GM12878 (cell line): ENCODE measurements at regions not wholly inside any gene's neighbourhood (a gene's known extent, or its start where the extent isn't known, plus 50 kb on each side); places are given as distances from the start of the nearest gene placed in this dataset.

Source experiments
- ATAC-seq: fragments of 200-7000 bp; cut with Tn5 transposase; 3 replicates; pipeline ENCODE4 v1.9.1; 2020; ENCODE audit warnings: mild to moderate bottlenecking, moderate library complexity
- BruUV-seq: library from RNA; stranded (reverse); fragments of 400-500 nt; replicated peaks from 2 replicates; lab custom pipeline; 2021; lab: Mats Ljungman, UMichigan
- CTCF ChIA-PET: fragments of 300-600 bp; sonication (Branson Sonifier 250); formaldehyde crosslinking; extraction: SDS; loops from one replicate; lab custom pipeline; 2021; ENCODE audit warnings: inconsistent platforms; lab: Yijun Ruan, JAX
- POLR2A ChIA-PET: fragments of 350-600 bp; formaldehyde crosslinking; extraction: SDS; loops from one replicate; lab custom pipeline; 2021; ENCODE audit warnings: inconsistent platforms; lab: Charles Lee
- RAD21 ChIA-PET: fragments of 300-600 bp; sonication (Branson Sonifier 250); formaldehyde crosslinking; loops from one replicate; lab custom pipeline; 2023; ENCODE audit warnings: antibody characterized with exemption; ENCODE audit not compliant: unreplicated experiment; lab: Charles Lee
- SMC1A ChIA-PET: fragments of 300-600 bp; sonication (Branson Sonifier 250); formaldehyde crosslinking; loops from one replicate; lab custom pipeline; 2023; ENCODE audit not compliant: unreplicated experiment, uncharacterized antibody; lab: Charles Lee
- DNase-seq: peaks from one replicate; pipeline ENCODE4 v3.0.0-alpha.2; 2011; ENCODE audit warnings: low read depth, low spot score
- FAIRE-seq: peaks from 3 replicates; lab custom pipeline; 2011; peaks lifted over from hg19 to GRCh38; lab: Jason Lieb, UNC
- H2AFZ ChIP-seq: 2 replicates; pipeline ENCODE4 v1.6.0; 2011; ENCODE audit warnings: low read depth, low read length, control low read depth; ENCODE audit not compliant: control insufficient read depth
- H3K27ac ChIP-seq: 2 replicates; pipeline ENCODE4 v1.5.1; 2011; ENCODE audit warnings: control low read depth; ENCODE audit not compliant: control insufficient read depth, insufficient read depth
- H3K27me3 ChIP-seq, 2 experiments: replicated peaks in 1 of 2; 2 replicates each; pipeline versions ENCODE4 v1.6.0 to v1.6.1; 2011; ENCODE audit warnings: low read length in 1 of 2; ENCODE audit not compliant: control insufficient read depth in 2 of 2, insufficient read depth in 2 of 2
- H3K36me3 ChIP-seq, 2 experiments: 2 replicates each; pipeline ENCODE4 v1.5.1; 2011; ENCODE audit warnings: low read length in 1 of 2; ENCODE audit not compliant: control insufficient read depth in 2 of 2, insufficient read depth in 2 of 2
- H3K4me1 ChIP-seq: 2 replicates; pipeline ENCODE4 v1.6.1; 2011; ENCODE audit warnings: mild to moderate bottlenecking, low read length, moderate library complexity, mixed read lengths; ENCODE audit not compliant: control insufficient read depth, insufficient read depth
- H3K4me2 ChIP-seq: 2 replicates; pipeline ENCODE4 v1.6.0; 2011; ENCODE audit warnings: control low read depth; ENCODE audit not compliant: control insufficient read depth, insufficient read depth
- H3K4me3 ChIP-seq: fragments of 200-600 bp; sonication (generic); 2 replicates; pipeline ENCODE4 v1.5.1; 2016
- H3K79me2 ChIP-seq: 2 replicates; pipeline ENCODE4 v1.6.0; 2011; ENCODE audit warnings: low read length; ENCODE audit not compliant: control insufficient read depth, insufficient read depth
- H3K9ac ChIP-seq: 2 replicates; pipeline ENCODE4 v1.8.0; 2011; ENCODE audit warnings: low read length, control low read depth, mixed read lengths; ENCODE audit not compliant: control insufficient read depth, insufficient read depth
- H3K9me3 ChIP-seq: replicated peaks from 3 replicates; pipeline ENCODE4 v1.5.1; 2011; ENCODE audit warnings: mild to moderate bottlenecking, low read length; ENCODE audit not compliant: control insufficient read depth, insufficient read depth
- H4K20me1 ChIP-seq: 2 replicates; pipeline ENCODE4 v1.6.0; 2011; ENCODE audit not compliant: control insufficient read depth, insufficient read depth
- BRCA1 ChIP-seq: IDR thresholded peaks from 2 replicates; pipeline ENCODE4 v1.6.1; 2011; ENCODE audit warnings: low read depth, low read length, improper control_type of control experiment
- CHD1 ChIP-seq: IDR thresholded peaks from 2 replicates; pipeline ENCODE4 v1.6.1; 2012; ENCODE audit warnings: low read depth, low read length, improper control_type of control experiment
- IRF5 ChIP-seq: fragments of 450-650 bp; IDR thresholded peaks from 2 replicates; pipeline ENCODE4 v1.6.1; 2017; ENCODE audit warnings: borderline replicate concordance
- JUNB ChIP-seq: IDR thresholded peaks from 2 replicates; pipeline ENCODE4 v1.6.1; 2016; ENCODE audit warnings: antibody characterized with exemption, mild to moderate bottlenecking
- JUND ChIP-seq: IDR thresholded peaks from 2 replicates; pipeline ENCODE4 v1.6.1; 2012; ENCODE audit warnings: low read depth, mild to moderate bottlenecking, low read length, improper control_type of control experiment, moderate library complexity
- MEF2A ChIP-seq: IDR thresholded peaks from 2 replicates; pipeline ENCODE4 v1.6.1; 2011; ENCODE audit warnings: low read depth, mild to moderate bottlenecking, low read length, moderate library complexity; ENCODE audit not compliant: insufficient read depth
- MEF2B ChIP-seq: fragments of 450-650 bp; IDR thresholded peaks from 2 replicates; pipeline ENCODE4 v1.6.1; 2018; ENCODE audit warnings: mild to moderate bottlenecking, moderate library complexity; ENCODE audit not compliant: partially characterized antibody, poor library complexity, severe bottlenecking
- MXI1 ChIP-seq: fragments of 150-350 bp; IDR thresholded peaks from 2 replicates; pipeline ENCODE4 v1.6.1; 2011; ENCODE audit warnings: low read depth, mild to moderate bottlenecking, inconsistent platforms, low read length, improper control_type of control experiment
- MYB ChIP-seq: fragments of 150-350 bp; IDR thresholded peaks from 2 replicates; pipeline ENCODE4 v1.6.1; 2014; ENCODE audit warnings: mild to moderate bottlenecking, low read depth, low read length, borderline replicate concordance
- MYC ChIP-seq: IDR thresholded peaks from 2 replicates; pipeline ENCODE4 v1.6.1; 2011; ENCODE audit warnings: mild to moderate bottlenecking, low read length, moderate library complexity, inconsistent platforms; ENCODE audit not compliant: insufficient read depth, insufficient replicate concordance, insufficient read length, severe bottlenecking
- PKNOX1 ChIP-seq: fragments of 450-650 bp; IDR thresholded peaks from 2 replicates; pipeline ENCODE4 v1.6.1; 2016; ENCODE audit warnings: mild to moderate bottlenecking
- PML ChIP-seq: IDR thresholded peaks from 2 replicates; pipeline ENCODE4 v1.6.1; 2012; ENCODE audit warnings: low read length, inconsistent platforms
- POLR2AphosphoS5 ChIP-seq: IDR thresholded peaks from 2 replicates; pipeline ENCODE4 v1.6.1; 2011; ENCODE audit warnings: mild to moderate bottlenecking, low read length, inconsistent platforms
- RCOR1 ChIP-seq: conservative IDR thresholded peaks from 2 replicates; pipeline ENCODE4 v1.6.1; 2012; ENCODE audit warnings: low read depth, low read length, improper control_type of control experiment
- TBL1XR1 ChIP-seq: IDR thresholded peaks from 2 replicates; pipeline ENCODE4 v1.6.1; 2012; ENCODE audit warnings: low read depth, low read length, improper control_type of control experiment
- ZBTB33 ChIP-seq: fragments of 450-650 bp; IDR thresholded peaks from 2 replicates; pipeline ENCODE4 v1.6.1; 2017; ENCODE audit warnings: mild to moderate bottlenecking
- ZBTB40 ChIP-seq: fragments of 450-650 bp; IDR thresholded peaks from 2 replicates; pipeline ENCODE4 v1.6.1; 2016; ENCODE audit warnings: mild to moderate bottlenecking, moderate library complexity, borderline replicate concordance
- WGBS: methylation state at CpG from one replicate; pipeline ENCODE4 v1.1.6; 2016; ENCODE audit warnings: low lambda C conversion rate; ENCODE audit not compliant: insufficient replicate concordance, insufficient coverage; ENCODE audit errors: missing lambda C conversion rate; 5-methylcytosine and 5-hydroxymethylcytosine counted together
- in situ Hi-C: fragments of 300-500 bp; cut with MboI; formaldehyde crosslinking; loops from 9 replicates; pipeline ENCODE4 v1.14.3; 2018; ENCODE audit warnings: mixed read lengths
- intact Hi-C: fragments of 100-400 bp; cut with micrococcal nuclease; formaldehyde crosslinking; loops from one replicate; pipeline ENCODE4 v1.14.2; 2022; ENCODE audit not compliant: unreplicated experiment

GRCh38 chr10:33831591-33831990, 497.1 kb upstream of the NRP1 start:
- Histone ChIP-seq H3K36me3 (no peaks in the 10 kb centered on the region), H3K4me3 (no peak overlapping the region), H3K4me1 (no peaks in the 10 kb centered on the region), H3K9ac (no peak overlapping the region), H3K27ac (no peak overlapping the region), H4K20me1 (no peaks in the 10 kb centered on the region), H3K4me2 (no peak overlapping the region), H3K79me2 (no peaks in the 10 kb centered on the region), H2AFZ (no peak overlapping the region), H3K9me3 (no peaks in the 10 kb centered on the region), H3K27me3 (no peaks in the 10 kb centered on the region)
- in situ Hi-C loops (no loop called here), intact Hi-C loops (no loop called here)
- FAIRE-seq (no peak), DNase-seq (no peak), ATAC-seq (no peak)
- ChIA-PET RAD21 (no interaction called here), POLR2A (no interaction called here), CTCF (interaction anchor here (1.1 kb wide), 1 partner anchor 9 kb away, joined by 3 read pairs; no protein-coding TSS in a partner anchor), SMC1A (interaction anchor here (1.3 kb wide), 1 partner anchor 214 kb away, joined by 3 read pairs; no protein-coding TSS in a partner anchor)
- 0% methylated on average over 2 of the region's 2 CpGs for WGBS
- BruUV-seq: no TSS peak
- TF ChIP-seq IRF5 (no peak), MEF2A (no peak), RCOR1 (no peak), MEF2B (no peak), POLR2AphosphoS5 (no peak), ZBTB40 (no peak), JUNB (no peak), ZBTB33 (no peak), PKNOX1 (no peak), MYC (no peak), MYB (no peak), BRCA1 (no peak), MXI1 (no peak), CHD1 (no peak), TBL1XR1 (no peak), JUND (no peak), PML (no peak)
